Activated CD4-positive, alpha-beta T cell treated with anti-CD3 and anti-CD28 coated beads for 36 hours (primary cell): ENCODE measurements at regions not wholly inside any gene's neighbourhood (a gene's known extent, or its start where the extent isn't known, plus 50 kb on each side); places are given as distances from the start of the nearest gene placed in this dataset.
A peak's percentile ranks its signal among the peaks of the same experiment; 100 is the strongest.

Experiments
- ATAC-seq: fragments of 200-7000 bp; cut with Tn5 transposase; one replicate; pipeline ENCODE4 v1.10.0; 2021; ENCODE audit warnings: mild to moderate bottlenecking, moderate library complexity
- CTCF ChIA-PET: fragments of 350-600 bp; sonication (Branson Sonifier 250); formaldehyde crosslinking; loops from one replicate; lab custom pipeline; 2021; ENCODE audit warnings: antibody characterized with exemption; lab: Charles Lee
- POLR2A ChIA-PET: fragments of 350-600 bp; sonication (Branson Sonifier 250); formaldehyde crosslinking; loops from one replicate; lab custom pipeline; 2021; ENCODE audit warnings: antibody characterized with exemption, inconsistent platforms; lab: Charles Lee
- DNase-seq: peaks from one replicate; pipeline ENCODE4 v3.0.0-alpha.2; 2020
- H3K27ac Mint-ChIP-seq: one replicate; pipeline ENCODE4 v1.8.0; 2021; ENCODE audit warnings: mixed read lengths
- H3K27me3 Mint-ChIP-seq: one replicate; pipeline ENCODE4 v1.8.0; 2021; ENCODE audit warnings: mixed read lengths
- H3K36me3 Mint-ChIP-seq: one replicate; pipeline ENCODE4 v1.8.0; 2021; ENCODE audit warnings: low read depth, mixed read lengths
- H3K4me1 Mint-ChIP-seq: one replicate; pipeline ENCODE4 v1.8.0; 2021; ENCODE audit warnings: mixed read lengths
- H3K4me3 Mint-ChIP-seq: one replicate; pipeline ENCODE4 v1.8.0; 2021; ENCODE audit warnings: mild to moderate bottlenecking, moderate library complexity, mixed read lengths
- H3K9me3 Mint-ChIP-seq: one replicate; pipeline ENCODE4 v1.8.0; 2021; ENCODE audit warnings: low read depth, mixed read lengths
- intact Hi-C, 2 experiments: fragments of 100-400 bp; cut with DNase I in 1 of 2; cut with micrococcal nuclease in 1 of 2; formaldehyde crosslinking; loops; one replicate each; pipeline versions ENCODE4 v1.14.2 to v1.15.1; 2022 to 2024; cut with DNase I, micrococcal nuclease

- H3K4me3 Mint-ChIP-seq, result no peak overlapping the region
- no peak for ATAC-seq
- H3K36me3 Mint-ChIP-seq, result peaks cover 26% of the 10 kb centered on the region
- no peak for DNase-seq
- peak overlapping the region; percentile 55 for H3K27ac Mint-ChIP-seq
- CTCF ChIA-PET, result interaction anchor here (1.1 to 1.2 kb wide), 2 partner anchors 11 to 12 kb away, joined by 3 read pairs; no protein-coding TSS in a partner anchor
- H3K27me3 Mint-ChIP-seq, result no peaks in the 10 kb centered on the region
- intact Hi-C loops, result no loop called here
- H3K9me3 Mint-ChIP-seq, result peaks cover 12% of the 10 kb centered on the region
- POLR2A ChIA-PET, result interaction anchor here (1.7 kb wide), 1 partner anchor 12 kb away, joined by 5 read pairs; no protein-coding TSS in a partner anchor
- peaks cover 67% of the 10 kb centered on the region for H3K4me1 Mint-ChIP-seq
Measured at GRCh38 chr14:89629383-89629782, 212.3 kb upstream of the FOXN3 start.

GRCh38 chr14:89628521-89628920 lies 211.5 kb upstream of the FOXN3 start:
- ATAC-seq (no peak), DNase-seq (no peak)
- H3K36me3 Mint-ChIP-seq, result peaks cover 26% of the 10 kb centered on the region
- H3K4me1 Mint-ChIP-seq, result peaks cover 71% of the 10 kb centered on the region
- H3K4me3 Mint-ChIP-seq, result no peak overlapping the region
- H3K27me3 Mint-ChIP-seq, result no peaks in the 10 kb centered on the region
- intact Hi-C loops, result no loop called here
- H3K9me3 Mint-ChIP-seq, result peaks cover 12% of the 10 kb centered on the region
- CTCF ChIA-PET, result interaction anchor here (3.7 kb wide), 1 partner anchor 13 kb away, joined by 19 read pairs; no protein-coding TSS in a partner anchor
- POLR2A ChIA-PET, result no interaction called here
- H3K27ac Mint-ChIP-seq, result no peak overlapping the region

GRCh38 chr14:89626233-89626806 lies 209.3 kb upstream of the FOXN3 start:
- no peak overlapping the region for H3K4me3 Mint-ChIP-seq
- peaks cover 12% of the 10 kb centered on the region for H3K9me3 Mint-ChIP-seq
- H3K4me1 Mint-ChIP-seq, result peaks cover 84% of the 10 kb centered on the region
- ATAC-seq, result peak; percentile 63
- POLR2A ChIA-PET, result interaction anchor here (0.5 to 1.3 kb wide), 6 partner anchors 13 to 125 kb away, joined by 3 to 9 read pairs (median 3); no protein-coding TSS in a partner anchor
- intact Hi-C loops, result loop anchor here in 1 of 2 experiments (1.0 to 2.0 kb wide), 2 partner anchors 15 to 94 kb away; no protein-coding TSS in a partner anchor
- peak; percentile 41 for DNase-seq
- H3K36me3 Mint-ChIP-seq, result peaks cover 22% of the 10 kb centered on the region
- no peaks in the 10 kb centered on the region for H3K27me3 Mint-ChIP-seq
- H3K27ac Mint-ChIP-seq, result peak overlapping the region; percentile 96
- CTCF ChIA-PET, result interaction anchor here (0.5 to 3.7 kb wide), 3 partner anchors 15 to 125 kb away, joined by 4 to 19 read pairs (median 5); no protein-coding TSS in a partner anchor

- peak; percentile 35 for DNase-seq
- H3K9me3 Mint-ChIP-seq, result peaks cover 12% of the 10 kb centered on the region
- H3K4me3 Mint-ChIP-seq, result no peak overlapping the region
- peaks cover 81% of the 10 kb centered on the region for H3K4me1 Mint-ChIP-seq
- H3K36me3 Mint-ChIP-seq, result peaks cover 22% of the 10 kb centered on the region
- intact Hi-C loops, result loop anchor here in 1 of 2 experiments (1.0 to 2.0 kb wide), 2 partner anchors 16 to 95 kb away; no protein-coding TSS in a partner anchor
- no peaks in the 10 kb centered on the region for H3K27me3 Mint-ChIP-seq
- CTCF ChIA-PET, result interaction anchor here (0.5 to 3.7 kb wide), 3 partner anchors 16 to 125 kb away, joined by 4 to 19 read pairs (median 5); no protein-coding TSS in a partner anchor
- ATAC-seq, result no peak
- POLR2A ChIA-PET, result interaction anchor here (0.5 to 1.3 kb wide), 5 partner anchors 12 to 126 kb away, joined by 3 to 9 read pairs (median 3); no protein-coding TSS in a partner anchor
- H3K27ac Mint-ChIP-seq, result peak overlapping the region; percentile 96
Measured at GRCh38 chr14:89625731-89626232, 208.7 kb upstream of the FOXN3 start.

- peak overlapping the region; percentile 96 for H3K27ac Mint-ChIP-seq
- no peak overlapping the region for H3K4me3 Mint-ChIP-seq
- no peak for ATAC-seq
- intact Hi-C loops, result no loop called here
- ChIA-PET POLR2A (interaction anchor here (1.2 kb wide), 1 partner anchor 126 kb away, joined by 4 read pairs; no protein-coding TSS in a partner anchor), CTCF (interaction anchor here (1.3 to 3.7 kb wide), 2 partner anchors 16 to 126 kb away, joined by 4 to 19 read pairs; no protein-coding TSS in a partner anchor)
- H3K27me3 Mint-ChIP-seq, result no peaks in the 10 kb centered on the region
- no peak for DNase-seq
- peaks cover 81% of the 10 kb centered on the region for H3K4me1 Mint-ChIP-seq
- H3K9me3 Mint-ChIP-seq, result peaks cover 12% of the 10 kb centered on the region
- peaks cover 22% of the 10 kb centered on the region for H3K36me3 Mint-ChIP-seq
Measured at GRCh38 chr14:89625244-89625713, 208.2 kb upstream of the FOXN3 start.

- H3K4me1 Mint-ChIP-seq, result peaks cover 79% of the 10 kb centered on the region
- peak overlapping the region; percentile 96 for H3K27ac Mint-ChIP-seq
- no peaks in the 10 kb centered on the region for H3K27me3 Mint-ChIP-seq
- peaks cover 12% of the 10 kb centered on the region for H3K9me3 Mint-ChIP-seq
- peaks cover 22% of the 10 kb centered on the region for H3K36me3 Mint-ChIP-seq
- CTCF ChIA-PET, result no interaction called here
- POLR2A ChIA-PET, result interaction anchor here (0.5 kb wide), 1 partner anchor 341 kb away, joined by 6 read pairs; no protein-coding TSS in a partner anchor
- ATAC-seq, result no peak
- H3K4me3 Mint-ChIP-seq, result no peak overlapping the region
- intact Hi-C loops, result loop anchor here (5.0 kb wide), 4 partner anchors 58 to 1063 kb away; no protein-coding TSS in a partner anchor
- no peak for DNase-seq
Measured at GRCh38 chr14:89624500-89625156, 207.6 kb upstream of the FOXN3 start.

GRCh38 chr14:89621791-89622638 lies 205.0 kb upstream of the FOXN3 start:
- no peak for ATAC-seq
- peak; percentile 23 for DNase-seq
- H3K27me3 Mint-ChIP-seq, result no peaks in the 10 kb centered on the region
- H3K4me1 Mint-ChIP-seq, result peaks cover 65% of the 10 kb centered on the region
- H3K9me3 Mint-ChIP-seq, result peaks cover 7% of the 10 kb centered on the region
- intact Hi-C loops, result loop anchor here (1.0 to 5.0 kb wide), 17 partner anchors 19 to 1065 kb away; partner anchors contain the start of genes EFCAB11 (in 1 of the 2), FOXN3 (in 1 of the 2) and TDP1 (in 1 of the 2)
- ChIA-PET POLR2A (interaction anchor here (0.7 to 1.0 kb wide), 3 partner anchors 19 to 192 kb away, joined by 3 to 6 read pairs (median 6); no protein-coding TSS in a partner anchor), CTCF (interaction anchor here (0.6 to 1.3 kb wide), 4 partner anchors 12 to 171 kb away, joined by 3 to 6 read pairs (median 4); no protein-coding TSS in a partner anchor)
- peak overlapping the region; percentile 95 for H3K4me3 Mint-ChIP-seq
- peak overlapping the region; percentile 94 for H3K27ac Mint-ChIP-seq
- peaks cover 23% of the 10 kb centered on the region for H3K36me3 Mint-ChIP-seq

- Mint-ChIP-seq H3K4me1 (peaks cover 64% of the 10 kb centered on the region), H3K4me3 (peak overlapping the region; percentile 95), H3K27ac (peak overlapping the region; percentile 94), H3K27me3 (no peaks in the 10 kb centered on the region), H3K9me3 (peaks cover 1% of the 10 kb centered on the region), H3K36me3 (peaks cover 17% of the 10 kb centered on the region)
- POLR2A ChIA-PET, result interaction anchor here (0.9 to 1.0 kb wide), 2 partner anchors 20 to 153 kb away, joined by 6 read pairs; no protein-coding TSS in a partner anchor
- CTCF ChIA-PET, result interaction anchor here (0.6 to 1.3 kb wide), 4 partner anchors 13 to 170 kb away, joined by 3 to 6 read pairs (median 4); no protein-coding TSS in a partner anchor
- intact Hi-C loops, result loop anchor here (1.0 to 5.0 kb wide), 17 partner anchors 20 to 1066 kb away; partner anchors contain the start of genes EFCAB11 (in 1 of the 2), FOXN3 (in 1 of the 2) and TDP1 (in 1 of the 2)
- peak; percentile 67 for ATAC-seq
- peak; percentile 76 for DNase-seq
Measured at GRCh38 chr14:89621009-89621421, 204.0 kb upstream of the FOXN3 start.

- ChIA-PET POLR2A (interaction anchor here (0.9 to 1.9 kb wide), 3 partner anchors 21 to 190 kb away, joined by 4 to 9 read pairs (median 6); no protein-coding TSS in a partner anchor), CTCF (interaction anchor here (1.0 to 1.2 kb wide), 3 partner anchors 14 to 150 kb away, joined by 3 read pairs; no protein-coding TSS in a partner anchor)
- intact Hi-C loops, result loop anchor here (2.0 to 5.0 kb wide), 13 partner anchors 60 to 1067 kb away; partner anchors contain the start of genes EFCAB11 (in 1 of the 2), FOXN3 (in 1 of the 2) and TDP1 (in 1 of the 2)
- H3K27me3 Mint-ChIP-seq, result no peaks in the 10 kb centered on the region
- H3K27ac Mint-ChIP-seq, result peak overlapping the region; percentile 94
- peaks cover 1% of the 10 kb centered on the region for H3K9me3 Mint-ChIP-seq
- ATAC-seq, result peak; percentile 2
- DNase-seq, result no peak
- H3K4me1 Mint-ChIP-seq, result peaks cover 64% of the 10 kb centered on the region
- H3K4me3 Mint-ChIP-seq, result peak overlapping the region; percentile 95
- H3K36me3 Mint-ChIP-seq, result peaks cover 15% of the 10 kb centered on the region
Measured at GRCh38 chr14:89620436-89620835, 203.4 kb upstream of the FOXN3 start.
